Transverse colon (tissue), 3 donors: ENCODE measurements at regions not wholly inside any gene's neighbourhood (a gene's known extent, or its start where the extent isn't known, plus 50 kb on each side); places are given as distances from the start of the nearest gene placed in this dataset.

Source experiments
- POLR2A ChIP-seq: fragments of 450-650 bp; IDR thresholded peaks from one replicate; pipeline ENCODE4 v1.6.1; 2016; ENCODE audit warnings: antibody characterized with exemption, mild to moderate bottlenecking, moderate library complexity
- TF ChIP-seq, protein P1 (sequence below), 5 experiments: fragments of 200-600 bp in 3 of 5; fragments of 450-650 bp in 2 of 5; sonication (generic) in 3 of 5; IDR thresholded peaks; 1 replicate in 2 of 5; 2 replicates in 3 of 5; pipeline ENCODE4 v1.5.1; 2016 to 2017; ENCODE audit warnings: antibody characterized with exemption in 5 of 5, inconsistent platforms in 3 of 5, mild to moderate bottlenecking in 2 of 5, moderate library complexity in 1 of 5

DNA sequence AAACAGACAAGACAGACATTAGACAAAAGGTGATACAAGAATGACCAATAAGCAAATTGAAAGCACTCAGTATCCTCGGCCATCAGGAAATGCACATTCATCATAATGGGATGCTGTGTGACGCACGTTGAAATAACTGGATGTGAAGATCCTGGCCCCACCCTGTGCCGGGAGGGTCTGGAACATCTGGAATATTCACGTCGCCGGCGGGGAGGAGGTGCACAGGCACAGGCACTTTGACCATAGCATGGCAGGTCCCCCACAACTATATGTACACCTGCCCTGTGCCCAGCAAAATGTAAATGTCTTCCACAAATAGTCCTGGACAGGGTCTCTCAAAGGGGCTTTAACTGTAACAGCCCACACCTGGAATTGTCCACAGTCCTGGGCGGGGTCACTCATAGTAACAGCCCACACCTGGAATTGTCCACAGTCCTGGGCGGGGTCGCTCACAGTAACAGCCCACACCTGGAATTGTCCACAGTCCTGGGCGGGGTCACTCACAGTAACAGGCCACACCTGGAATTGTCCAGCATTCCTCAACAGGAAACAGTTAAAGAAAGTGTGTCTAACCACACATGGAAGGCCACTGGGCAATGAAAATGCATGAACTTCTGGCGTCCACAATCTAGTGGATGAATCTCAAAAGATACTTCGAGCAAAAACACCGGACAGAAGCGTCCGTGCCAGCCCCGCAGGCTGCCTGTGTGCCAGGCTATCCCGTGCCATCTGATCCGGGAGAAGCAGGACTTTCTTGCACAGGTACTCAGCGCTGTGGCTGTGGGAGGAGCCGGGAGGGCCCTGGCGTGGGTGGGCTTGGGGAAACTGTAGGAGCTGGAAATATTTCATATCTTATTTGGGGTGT lies 113.4 kb downstream of the RTP5 start:
- TF ChIP-seq, protein P1, sequence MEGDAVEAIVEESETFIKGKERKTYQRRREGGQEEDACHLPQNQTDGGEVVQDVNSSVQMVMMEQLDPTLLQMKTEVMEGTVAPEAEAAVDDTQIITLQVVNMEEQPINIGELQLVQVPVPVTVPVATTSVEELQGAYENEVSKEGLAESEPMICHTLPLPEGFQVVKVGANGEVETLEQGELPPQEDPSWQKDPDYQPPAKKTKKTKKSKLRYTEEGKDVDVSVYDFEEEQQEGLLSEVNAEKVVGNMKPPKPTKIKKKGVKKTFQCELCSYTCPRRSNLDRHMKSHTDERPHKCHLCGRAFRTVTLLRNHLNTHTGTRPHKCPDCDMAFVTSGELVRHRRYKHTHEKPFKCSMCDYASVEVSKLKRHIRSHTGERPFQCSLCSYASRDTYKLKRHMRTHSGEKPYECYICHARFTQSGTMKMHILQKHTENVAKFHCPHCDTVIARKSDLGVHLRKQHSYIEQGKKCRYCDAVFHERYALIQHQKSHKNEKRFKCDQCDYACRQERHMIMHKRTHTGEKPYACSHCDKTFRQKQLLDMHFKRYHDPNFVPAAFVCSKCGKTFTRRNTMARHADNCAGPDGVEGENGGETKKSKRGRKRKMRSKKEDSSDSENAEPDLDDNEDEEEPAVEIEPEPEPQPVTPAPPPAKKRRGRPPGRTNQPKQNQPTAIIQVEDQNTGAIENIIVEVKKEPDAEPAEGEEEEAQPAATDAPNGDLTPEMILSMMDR (IDR thresholded peaks at IDR 0.05): no peak
- no peak for TF ChIP-seq POLR2A
